Activated CD4-positive, CD25-positive, alpha-beta regulatory T cell treated with anti-CD3 and anti-CD28 coated beads, Interleukin-2, amount 50 U/mL, for 72 hours (primary cell): ENCODE measurements at regions not wholly inside any gene's neighbourhood (a gene's known extent, or its start where the extent isn't known, plus 50 kb on each side); places are given as distances from the start of the nearest gene placed in this dataset.

Experiments
- DNase-seq: peaks from one replicate; pipeline ENCODE4 v3.0.0; 2021

DNA sequence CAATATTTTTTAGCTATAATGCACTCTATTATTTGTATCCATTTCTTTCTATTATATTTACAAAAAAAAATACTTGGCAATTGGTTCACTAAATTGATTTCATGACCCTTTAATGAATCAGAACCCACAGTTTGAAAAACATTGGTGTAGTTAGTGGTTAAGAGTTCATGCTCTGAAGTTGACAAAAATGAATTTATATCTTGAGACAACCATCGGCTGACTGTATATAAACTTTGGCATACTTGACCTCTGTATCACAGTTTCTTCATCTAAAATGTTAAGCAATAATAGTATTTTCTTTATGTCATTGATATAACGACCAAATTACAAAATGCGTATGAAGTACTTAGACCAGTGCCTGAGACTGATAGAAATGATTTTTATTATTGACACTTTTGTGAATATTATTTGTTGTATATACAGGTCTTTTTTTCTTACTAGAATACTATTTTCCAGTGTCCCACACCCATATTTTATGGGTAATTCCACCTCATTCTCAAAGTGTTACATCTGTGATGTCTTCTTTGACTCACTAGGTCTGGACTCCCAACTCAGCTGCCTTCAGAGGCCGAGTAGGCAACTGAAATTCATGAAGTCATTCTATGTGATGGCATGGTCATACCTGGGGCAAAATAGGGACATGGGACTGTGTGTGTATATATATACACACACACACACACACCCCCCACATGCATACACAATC, 459.2 kb downstream of the RFPL4B start:
- no peak for DNase-seq

DNA sequence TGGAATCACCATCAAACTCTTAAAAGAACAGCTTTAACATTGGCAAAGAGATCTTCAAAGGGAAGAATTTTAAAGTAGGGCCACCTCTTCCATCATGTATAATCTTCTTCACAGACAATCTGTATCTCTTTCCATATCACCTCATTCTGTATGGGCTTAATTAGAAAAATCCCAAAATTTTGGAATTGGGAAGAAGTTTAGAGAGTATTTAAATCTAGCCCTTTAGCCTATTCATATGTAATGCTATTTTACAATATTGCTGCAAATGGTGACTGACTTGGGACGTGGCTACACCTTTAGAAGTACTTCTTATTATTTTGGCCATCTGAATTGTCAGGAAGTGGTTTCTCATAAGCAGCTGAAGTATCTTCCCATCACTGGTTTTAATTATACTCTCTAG, 474.3 kb downstream of the RFPL4B start:
- DNase-seq = no peak

DNA sequence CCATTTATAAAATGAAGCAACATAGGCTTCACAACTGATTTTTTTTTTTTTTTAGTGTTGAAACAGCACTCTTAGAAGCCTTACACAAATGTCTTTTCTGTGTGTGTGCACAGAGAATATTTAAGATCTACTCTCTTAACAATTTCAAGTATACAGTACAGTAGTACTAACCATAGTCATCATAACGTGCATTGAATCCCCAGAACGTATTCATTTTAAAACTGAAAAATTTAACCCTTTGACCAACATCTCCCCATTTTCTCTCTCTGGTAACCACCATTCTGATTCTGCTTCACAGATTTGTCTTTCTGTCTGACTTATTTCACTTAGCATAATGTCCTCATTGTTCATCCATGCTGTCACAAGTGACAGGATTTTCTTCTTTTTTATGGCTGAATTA, 475.6 kb downstream of the RFPL4B start:
- no peak for DNase-seq

DNA sequence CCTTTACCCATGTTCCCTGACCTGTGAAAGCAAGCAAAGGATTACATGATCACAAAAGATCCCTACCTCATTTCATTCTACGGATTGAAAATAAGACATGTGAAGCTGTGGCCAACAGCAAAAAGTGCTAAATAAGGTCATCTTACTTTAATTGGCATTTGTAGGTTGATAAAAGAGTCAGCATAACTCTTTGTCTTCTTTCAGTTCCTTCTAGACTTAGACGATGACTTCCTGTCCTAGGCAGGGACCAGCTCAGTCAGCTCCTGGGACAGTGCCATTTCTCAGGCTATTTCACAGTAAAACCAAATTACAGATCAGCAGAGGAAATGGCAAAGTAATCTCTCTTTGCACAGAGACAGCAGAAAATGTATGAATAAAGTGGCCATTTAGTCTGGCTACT, 480.7 kb downstream of the RFPL4B start:
- DNase-seq = no peak

DNA sequence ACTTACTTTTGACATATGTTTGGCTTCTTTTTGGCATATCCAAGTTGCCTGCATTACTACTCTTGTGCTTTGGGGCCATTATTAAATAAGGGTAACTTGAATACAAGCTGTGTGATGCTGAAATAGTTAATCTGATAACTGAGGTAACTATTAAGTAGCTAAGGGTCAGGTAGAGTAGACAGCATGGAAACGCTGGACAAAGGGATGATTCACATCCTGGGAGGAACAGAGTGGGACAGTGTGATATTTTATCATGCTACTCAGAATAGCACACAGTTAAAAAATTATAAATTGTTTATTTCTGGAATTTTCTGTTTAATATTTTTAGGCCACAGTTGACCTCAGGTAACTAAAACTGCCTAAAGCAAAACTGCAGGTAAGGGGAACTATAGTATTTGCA, 483.9 kb downstream of the RFPL4B start:
- no peak for DNase-seq

DNA sequence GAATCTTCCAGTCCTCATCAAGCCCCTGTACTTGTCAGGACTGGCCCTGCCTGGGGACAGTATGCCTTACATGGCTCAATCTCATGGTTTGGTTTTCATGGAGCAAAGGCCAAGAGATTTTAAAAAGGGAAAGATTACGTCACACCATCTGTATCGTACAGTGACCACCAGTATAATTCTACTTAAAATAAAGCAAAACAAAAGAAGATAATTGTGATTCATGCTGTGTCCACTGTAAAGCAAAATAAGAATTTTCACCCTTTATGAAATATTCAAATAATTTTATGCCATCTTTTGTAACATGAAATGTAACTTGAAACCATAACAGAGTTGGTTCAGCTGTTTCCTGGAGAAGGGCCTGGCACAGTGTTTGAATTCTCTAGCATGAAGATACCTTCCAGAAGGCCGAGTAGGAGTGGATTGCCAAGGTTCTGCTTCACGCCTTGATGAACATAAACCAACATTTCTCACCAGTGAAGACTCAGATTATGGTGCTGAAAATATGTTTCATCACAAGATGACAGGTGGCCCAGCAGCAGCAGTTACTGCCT, 486.5 kb downstream of the RFPL4B start:
- no peak for DNase-seq

DNA sequence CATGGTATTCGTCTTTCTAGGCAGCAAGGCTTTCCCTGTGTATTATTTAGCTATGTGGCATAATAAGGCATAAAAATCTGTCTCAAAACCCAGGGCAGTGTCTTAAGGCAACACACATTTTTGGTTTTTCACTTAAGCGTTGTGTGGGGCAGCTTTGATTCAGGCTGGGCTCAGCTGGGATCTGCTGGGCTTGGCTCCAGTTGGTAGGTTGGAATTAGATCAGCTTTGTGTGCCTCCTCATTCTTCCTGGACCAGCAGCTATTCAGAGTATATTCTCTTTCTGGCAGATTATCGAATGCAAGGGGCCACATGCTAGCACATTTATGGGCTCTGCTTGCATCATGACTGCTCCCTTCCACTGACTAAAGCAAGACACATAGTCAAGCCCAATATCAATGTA, 487.9 kb downstream of the RFPL4B start:
- DNase-seq = no peak

DNA sequence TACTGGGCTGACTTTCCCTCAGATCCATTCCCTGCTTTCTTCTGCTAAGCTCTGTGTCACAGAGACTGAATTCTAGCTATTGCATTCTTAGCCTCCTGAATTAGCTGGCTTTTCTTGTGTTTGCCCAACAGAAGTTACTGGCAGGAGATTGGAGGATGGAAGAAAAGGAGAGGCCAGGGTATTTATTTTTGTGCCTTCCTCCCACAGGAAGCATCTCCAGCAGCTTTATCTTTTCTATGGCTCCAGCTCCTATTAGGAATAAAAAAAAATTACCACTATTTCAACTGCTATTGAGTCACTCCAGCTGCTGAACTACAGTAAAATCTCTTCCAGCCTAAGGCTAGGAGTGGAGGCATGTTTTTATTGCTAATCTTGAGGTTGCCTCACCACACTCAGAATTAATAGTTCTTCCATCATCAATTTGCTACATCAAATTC, 492.4 kb downstream of the RFPL4B start:
- DNase-seq = no peak

DNA sequence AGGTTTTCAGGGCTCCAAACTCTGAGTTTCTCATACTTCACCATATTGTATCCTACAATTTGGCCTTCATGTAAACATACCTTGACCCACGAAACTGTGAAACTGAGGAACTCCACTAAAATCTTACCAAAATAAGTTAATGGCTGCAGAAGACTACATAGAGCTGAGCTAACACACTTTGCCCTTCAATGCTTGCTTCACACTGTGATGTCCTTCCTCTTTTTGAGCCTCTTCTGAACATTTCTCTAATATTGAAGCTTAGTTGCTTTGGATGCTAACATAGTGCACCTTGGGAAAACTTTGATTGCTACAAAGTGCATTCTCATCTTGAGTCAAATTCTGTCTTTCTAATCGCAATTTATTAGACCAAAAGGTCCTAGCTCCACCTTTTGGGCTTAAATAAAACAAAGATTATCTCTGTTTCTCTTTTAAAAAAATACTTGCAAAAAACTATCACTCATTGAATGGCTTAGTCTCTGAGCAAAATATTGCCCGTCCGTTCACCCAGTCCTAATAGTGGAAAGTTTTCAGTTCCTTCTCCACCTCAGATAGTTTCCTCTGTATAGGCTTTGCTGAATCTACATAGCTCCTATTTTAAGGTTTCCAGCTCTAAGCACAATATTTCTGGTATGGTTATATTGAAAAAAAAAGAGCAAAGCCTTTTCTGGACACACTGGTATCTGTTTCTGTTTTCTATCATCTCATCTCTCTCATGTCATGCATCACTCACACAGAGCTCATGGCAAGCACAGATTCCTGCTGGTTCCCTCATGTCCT, 494.6 kb downstream of the RFPL4B start:
- no peak for DNase-seq

DNA sequence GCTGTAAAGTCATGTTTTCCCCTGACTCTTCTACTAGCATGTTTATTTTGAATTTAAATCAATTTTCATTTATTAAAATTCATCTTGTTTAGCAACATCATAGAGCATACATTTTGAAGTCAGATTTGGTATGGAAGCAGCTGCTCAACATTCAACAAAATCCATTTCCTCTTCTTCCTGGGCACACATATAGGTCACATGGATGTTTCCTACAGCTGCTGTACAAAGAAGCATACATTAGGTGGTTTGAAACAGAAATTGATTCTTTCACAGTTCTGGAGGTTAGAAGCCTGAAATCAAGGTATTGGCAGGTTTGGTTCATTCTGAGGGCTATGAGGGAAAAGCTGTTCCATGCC, 495.2 kb downstream of the RFPL4B start:
- DNase-seq = no peak

DNA sequence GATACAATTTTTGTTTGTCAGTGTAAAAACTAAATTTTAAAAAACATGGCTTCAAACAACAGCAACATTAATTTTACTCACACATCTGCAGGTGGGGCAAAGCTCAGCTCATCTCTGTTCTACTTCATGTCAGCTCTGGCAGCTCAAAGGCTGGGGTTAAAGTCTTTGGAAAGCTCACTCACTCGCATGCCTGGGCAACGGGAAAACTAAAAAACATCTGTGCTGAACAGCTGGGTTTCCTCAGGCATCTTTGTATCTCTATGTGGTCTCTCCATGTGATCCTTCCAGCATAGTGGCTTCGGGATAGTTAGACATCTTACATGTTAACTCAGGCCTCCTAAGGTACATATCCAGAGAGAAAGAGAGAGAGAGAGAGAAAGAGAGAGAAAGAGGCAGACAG, 499.6 kb downstream of the RFPL4B start:
- DNase-seq = no peak

DNA sequence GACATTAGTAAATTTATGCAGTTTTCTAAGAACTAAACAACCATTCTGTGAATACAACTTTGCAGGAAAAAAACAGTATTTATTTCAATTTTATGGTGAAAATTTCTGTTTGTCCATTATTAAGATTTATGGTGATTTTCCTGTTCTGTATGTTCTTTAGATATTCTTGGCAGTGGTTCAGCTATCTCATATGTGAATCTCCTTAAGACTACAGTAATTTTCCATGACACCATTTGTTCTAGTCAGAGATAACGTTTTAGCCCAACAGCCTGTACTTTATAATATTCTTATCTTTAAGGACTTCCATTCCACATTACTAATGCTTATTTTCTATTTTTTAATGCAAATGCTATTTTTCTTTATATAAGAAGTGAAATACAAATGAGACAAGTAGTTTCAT, 504.0 kb downstream of the RFPL4B start:
- DNase-seq = no peak

DNA sequence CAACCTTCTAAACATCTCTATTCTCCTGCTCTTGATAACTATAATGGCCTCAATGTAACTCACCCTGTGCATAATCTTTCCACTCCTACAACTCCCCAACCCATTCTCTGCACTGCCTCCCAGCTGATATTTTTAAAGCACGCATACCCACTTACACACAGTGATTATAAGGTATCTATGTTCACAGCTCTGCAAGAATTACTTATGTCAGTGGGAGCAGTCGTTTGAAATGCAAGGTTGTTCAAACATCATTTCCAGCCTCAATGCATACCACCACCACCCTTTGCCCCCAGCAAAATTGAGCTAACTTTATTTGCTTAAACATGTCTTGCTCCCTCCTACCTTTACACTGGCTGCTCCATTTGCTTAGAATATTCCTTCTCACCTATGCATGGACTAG, 506.0 kb downstream of the RFPL4B start:
- no peak for DNase-seq

DNA sequence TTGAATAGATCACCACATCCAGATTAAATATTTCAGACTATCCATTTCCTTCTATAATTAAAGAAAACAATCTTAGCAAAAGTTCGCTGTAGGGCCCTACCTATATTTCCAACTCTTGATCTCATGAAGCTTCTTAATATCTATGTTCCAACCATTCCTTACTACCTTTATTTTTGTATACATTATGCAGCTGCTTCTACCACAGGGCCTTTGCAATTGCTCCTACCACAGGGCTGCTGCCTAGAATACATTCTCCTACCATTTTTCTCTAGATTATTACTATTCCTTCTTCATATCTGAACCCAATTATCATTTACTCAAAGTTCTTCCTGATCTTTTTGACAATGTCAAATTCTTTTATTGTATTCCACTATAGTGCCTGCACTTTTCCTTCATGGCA, 516.6 kb downstream of the RFPL4B start:
- no peak for DNase-seq

DNA sequence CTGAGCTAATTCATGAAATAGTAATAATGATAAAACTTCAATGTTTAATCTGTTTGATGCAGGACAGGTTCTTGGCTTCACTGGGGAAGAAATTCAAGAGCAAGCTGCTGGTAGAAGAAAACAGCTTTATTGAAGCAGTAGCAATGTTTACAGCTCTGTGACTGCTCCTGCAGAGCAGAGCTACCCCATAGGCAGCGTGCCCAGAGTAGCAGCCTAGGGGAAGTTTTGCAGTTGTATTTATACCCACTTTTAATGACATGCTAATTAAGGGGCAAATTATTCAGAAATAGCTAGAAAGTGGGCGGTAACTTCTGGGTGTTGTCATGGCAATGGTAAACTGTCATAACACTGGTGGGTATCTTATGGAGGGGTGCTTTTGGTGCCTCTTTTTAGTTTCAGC, 518.0 kb downstream of the RFPL4B start:
- DNase-seq = no peak

DNA sequence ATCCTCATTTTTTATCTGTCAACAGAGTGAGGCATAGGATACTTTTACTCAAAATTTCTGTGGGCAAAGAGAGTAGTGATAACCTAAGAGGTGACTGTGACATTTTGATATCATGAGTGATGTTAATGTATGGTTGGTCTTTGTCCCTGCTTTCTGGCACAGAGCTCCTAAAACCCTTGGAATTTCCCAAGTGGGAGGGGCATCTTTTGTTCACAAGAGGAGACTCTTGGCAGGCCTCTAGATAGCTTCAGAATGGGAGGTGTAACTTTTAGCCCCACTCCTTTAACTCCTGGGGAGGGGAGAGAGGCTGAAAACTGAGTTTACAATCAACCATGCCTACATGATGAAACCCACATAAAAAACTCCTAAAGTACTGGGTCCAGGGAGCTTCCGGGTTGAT, 527.8 kb downstream of the RFPL4B start:
- DNase-seq = no peak

DNA sequence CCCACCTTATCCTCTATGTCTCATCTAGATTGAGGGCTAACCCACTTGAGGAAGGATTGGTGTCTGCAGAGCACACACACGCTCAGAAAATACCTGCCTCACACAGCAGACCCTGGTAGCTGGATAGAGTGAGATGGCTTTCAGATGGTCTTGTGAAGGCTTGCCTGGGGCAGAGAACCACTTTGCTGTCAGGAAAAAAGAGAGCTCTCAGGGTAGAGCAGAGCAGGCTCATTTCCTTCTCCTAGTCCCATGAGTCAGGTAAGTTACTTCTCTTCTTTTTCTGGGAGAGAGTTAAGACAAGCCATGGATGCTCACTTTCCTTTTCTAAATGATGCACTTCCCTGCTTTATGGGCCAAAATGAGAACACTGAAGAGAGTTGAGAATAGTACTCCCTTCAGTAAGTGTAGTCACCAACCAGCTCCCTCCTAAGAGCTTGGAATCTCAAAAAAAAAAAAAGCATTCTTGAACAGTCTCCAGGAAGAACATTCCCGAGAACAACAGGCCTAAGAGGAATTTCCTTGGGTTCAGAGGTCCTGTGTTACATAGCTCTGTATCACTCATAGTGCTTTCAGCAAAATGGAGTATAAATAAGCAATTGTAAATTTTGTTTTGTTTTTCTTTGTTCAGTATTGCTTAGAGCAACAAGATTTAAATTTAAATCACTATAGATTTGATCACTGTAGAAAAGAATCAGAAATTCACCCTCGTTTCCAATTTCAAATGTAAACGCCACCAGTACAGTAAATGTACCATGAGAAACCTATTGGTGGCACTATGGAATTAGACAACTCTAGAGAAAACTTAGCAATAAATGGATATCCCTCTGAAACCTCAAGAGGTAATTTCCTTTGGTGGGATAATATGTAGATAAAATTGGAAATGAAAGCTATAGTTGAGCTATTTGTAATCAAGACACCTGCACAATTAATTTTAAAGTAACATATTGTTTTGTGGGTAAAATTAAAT, 530.3 kb downstream of the RFPL4B start:
- DNase-seq = no peak

DNA sequence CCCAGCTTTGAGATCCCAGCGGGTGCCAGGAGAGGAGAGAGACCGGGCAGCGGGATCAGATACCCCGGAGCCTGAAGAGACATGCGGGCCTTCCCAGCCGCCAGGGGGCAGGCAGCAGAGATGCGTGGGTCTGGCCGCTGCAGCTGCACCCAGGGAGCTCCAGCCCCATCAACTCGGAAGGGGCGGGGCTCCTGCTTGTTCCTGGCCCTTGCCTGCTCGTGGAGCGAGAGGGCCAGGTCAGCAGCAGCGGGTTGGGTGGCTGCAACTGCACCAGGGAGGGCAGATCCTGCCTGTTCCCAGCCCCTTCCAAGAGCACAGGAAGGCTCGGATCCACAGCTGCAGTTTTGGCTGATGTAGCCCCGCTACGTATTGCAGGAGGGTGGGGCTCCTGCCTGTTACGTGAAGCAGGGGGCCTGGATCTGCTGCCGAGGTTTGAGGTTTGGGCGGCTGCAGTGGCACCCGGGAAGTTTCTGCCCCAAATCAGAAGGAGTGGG, 532.8 kb downstream of the RFPL4B start:
- DNase-seq = no peak

DNA sequence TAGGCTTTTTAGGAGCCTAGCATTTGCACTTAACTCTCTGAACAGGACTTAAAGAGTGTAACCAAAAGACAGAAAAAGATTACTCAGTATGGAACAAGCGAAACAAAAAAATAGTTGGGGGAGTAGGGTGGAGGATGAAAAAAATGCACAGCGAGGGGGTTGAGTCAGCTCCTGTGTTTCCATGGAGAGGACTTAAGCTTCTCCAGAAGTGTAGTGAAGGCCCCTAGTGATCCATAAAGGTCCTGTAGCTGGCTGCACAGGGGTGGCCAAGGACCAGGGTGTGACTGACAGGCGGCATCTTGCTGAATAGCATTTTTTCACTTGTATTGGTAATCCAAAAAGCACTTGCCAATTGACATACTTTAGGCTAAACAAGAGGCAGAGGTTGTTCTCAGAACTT, 533.9 kb downstream of the RFPL4B start:
- DNase-seq = no peak

DNA sequence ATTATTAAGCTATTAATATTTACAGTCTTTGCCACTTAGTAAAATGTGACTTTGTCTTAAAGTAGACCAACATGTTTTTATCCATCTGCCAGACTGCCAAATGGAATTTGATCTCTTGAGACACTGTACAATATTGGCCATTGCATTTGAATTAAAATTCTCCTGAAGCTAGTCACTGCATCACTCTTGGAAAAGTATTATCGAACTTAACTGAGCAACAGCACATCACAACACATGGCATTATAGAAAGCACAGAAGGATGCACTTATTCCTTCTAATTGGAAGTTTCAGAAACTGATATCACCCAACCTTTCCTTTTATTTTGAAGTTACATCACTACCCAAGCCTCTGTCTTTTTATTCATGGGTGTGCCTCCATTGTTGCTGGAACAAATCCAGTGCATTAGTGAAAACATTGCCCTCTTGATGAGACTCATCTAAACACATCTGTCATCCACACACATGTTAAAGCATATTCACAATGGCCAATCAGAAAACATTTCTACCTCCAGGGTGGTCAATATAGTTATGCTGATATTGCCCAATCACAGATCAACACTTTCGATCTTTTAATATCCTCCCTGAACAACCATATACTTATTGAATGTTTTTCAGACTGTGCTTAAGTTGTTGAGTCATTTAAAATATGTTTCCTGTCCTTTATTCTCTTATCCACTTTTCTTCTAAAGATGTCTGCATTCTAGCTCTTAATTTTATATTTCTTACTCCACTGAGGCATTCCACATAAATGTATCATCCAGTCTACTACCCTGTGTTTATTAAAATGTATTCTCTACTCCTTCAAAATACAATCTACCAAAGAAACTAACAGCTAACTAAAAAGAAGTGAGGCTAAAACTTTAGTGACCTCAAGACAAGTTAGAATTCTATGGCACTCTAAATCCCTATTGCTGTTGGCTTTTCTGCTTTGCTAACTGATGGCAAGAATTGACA, 535.0 kb downstream of the RFPL4B start:
- no peak for DNase-seq

DNA sequence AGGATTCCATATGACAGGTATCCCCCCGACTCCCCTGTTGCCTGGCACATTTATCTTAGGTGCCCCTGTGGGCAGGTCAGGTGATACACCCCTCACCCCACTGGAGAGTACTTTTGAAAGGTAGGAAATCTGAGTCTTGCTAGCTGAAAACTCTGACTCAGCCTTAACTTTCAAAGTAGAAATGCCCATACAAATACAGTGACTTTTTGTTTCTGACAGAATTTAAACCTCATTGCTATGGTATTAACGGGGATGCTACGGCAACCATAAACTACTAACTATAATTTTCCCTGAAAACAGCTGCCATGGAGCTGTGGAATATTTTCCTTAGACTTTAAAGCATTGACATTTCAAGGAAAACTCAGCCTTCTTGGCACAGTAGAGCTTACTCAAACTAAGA, 536.0 kb downstream of the RFPL4B start:
- DNase-seq = no peak

DNA sequence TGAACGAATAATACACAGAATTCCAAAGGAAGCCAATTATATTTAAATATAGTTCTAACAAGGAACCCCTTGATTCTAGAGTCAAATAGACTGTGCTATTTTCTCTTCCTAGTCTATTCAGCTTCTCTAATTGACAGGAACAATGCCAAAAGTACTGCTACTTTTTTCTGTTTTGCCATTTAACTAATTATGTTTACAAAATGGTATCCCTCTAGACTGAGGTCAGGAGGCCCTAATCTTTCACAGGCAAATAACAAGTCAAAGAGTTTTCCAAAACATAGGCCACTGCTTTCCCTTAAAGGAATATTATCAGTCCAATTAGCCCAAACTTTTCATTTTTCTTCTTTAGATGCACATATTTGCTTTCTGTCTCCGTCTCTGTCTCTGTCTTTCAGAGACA, 539.3 kb downstream of the RFPL4B start:
- no peak for DNase-seq
